ENCODE measurements at regions not wholly inside any gene's neighbourhood (a gene's known extent, or its start where the extent isn't known, plus 50 kb on each side); places are given as distances from the start of the nearest gene placed in this dataset.

DNA sequence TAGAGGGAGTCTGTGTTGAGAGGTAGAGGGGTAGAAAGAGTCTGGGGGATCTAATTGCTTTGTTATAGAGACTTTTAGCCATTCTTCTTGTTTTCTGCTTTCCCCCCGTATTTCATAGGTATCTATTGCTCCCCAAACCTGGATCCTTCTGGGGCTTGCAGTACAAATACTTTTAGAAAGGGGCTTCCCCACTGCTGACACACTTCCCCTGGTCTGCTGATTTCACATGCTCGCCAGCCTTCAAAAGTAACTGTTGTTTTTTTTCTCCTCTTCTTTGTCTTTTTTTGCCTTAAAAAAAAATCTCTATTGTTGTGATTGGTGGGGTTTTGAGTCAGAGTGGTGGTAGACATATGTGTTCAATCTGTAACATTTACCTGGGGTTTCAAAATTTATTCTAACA lies 300.6 kb upstream of the AZI2 start:
- FAIRE-seq (no peak), DNase-seq (ENCODE audit: low read depth in 1 of 2, low spot score in 2 of 2) (no peak)
- Histone ChIP-seq H2BK20ac (ENCODE audit: low read length) (no peak overlapping the region), H2BK15ac (ENCODE audit: low read length) (no peak overlapping the region), H3K4me2 (ENCODE audit: insufficient read depth in 1 of 2, low read depth in 2 of 2, low read length in 2 of 2) (no peak overlapping the region), H2BK12ac (ENCODE audit: low read depth, low read length) (no peak overlapping the region), H2BK5ac (ENCODE audit: low read depth, low read length) (no peak overlapping the region), H3K9ac (replicated peaks in 1 of 4; ENCODE audit: extremely low read depth in 1 of 4, low read depth in 3 of 4, low read length in 3 of 4) (no peak overlapping the region), H3K23me2 (ENCODE audit: low read depth, low read length) (no peaks in the 10 kb centered on the region), H4K5ac (ENCODE audit: insufficient read length, low read depth, low read length) (no peak overlapping the region), H4K20me1 (replicated peaks in 1 of 2; ENCODE audit: control insufficient read depth in 1 of 2, insufficient read depth in 2 of 2, low read length in 2 of 2) (no peaks in the 10 kb centered on the region), H3K27me3 (replicated peaks in 1 of 4; ENCODE audit: control insufficient read depth in 3 of 4, extremely low read depth in 1 of 4, insufficient read depth in 3 of 4, low read length in 3 of 4) (peaks cover 0 to 1% (median 0%) of the 10 kb centered on the region in 4 experiments; a peak in 1 of 7 replicates), H3K79me2 (ENCODE audit: control insufficient read depth in 1 of 2, insufficient read depth in 2 of 2, low read length in 2 of 2) (no peaks in the 10 kb centered on the region; a peak in 1 of 4 replicates), H2AFZ (ENCODE audit: low read length) (no peak overlapping the region), H2BK120ac (replicated peaks; ENCODE audit: low read depth, low read length) (no peak overlapping the region), H3K56ac (replicated peaks; ENCODE audit: insufficient read length, low read depth, low read length) (no peak overlapping the region), H2AK5ac (ENCODE audit: low read depth, low read length) (no peak overlapping the region), H3K36me3 (ENCODE audit: control insufficient read depth in 2 of 4, insufficient read depth in 4 of 4, low read length in 3 of 4) (no peaks in the 10 kb centered on the region), H4K8ac (ENCODE audit: extremely low read depth, insufficient read depth, low read length) (no peak overlapping the region), H3K4me3 (ENCODE audit: extremely low read depth in 1 of 4, insufficient read depth in 2 of 4, low read depth in 3 of 4, low read length in 4 of 4) (no peak overlapping the region), H3K4ac (replicated peaks; ENCODE audit: insufficient read length, low read depth, low read length) (no peak overlapping the region), H3K18ac (ENCODE audit: extremely low read depth, low read length) (no peak overlapping the region), H3K9me3 (ENCODE audit: insufficient read depth in 2 of 2, low read depth in 1 of 2, low read length in 1 of 2) (no peaks in the 10 kb centered on the region), H3K79me1 (ENCODE audit: low read depth, low read length) (no peaks in the 10 kb centered on the region), H3K14ac (ENCODE audit: insufficient read length) (no peak overlapping the region), H3K27ac (ENCODE audit: low read depth, low read length) (no peak overlapping the region), H3K23ac (ENCODE audit: insufficient read length) (no peak overlapping the region), H3K4me1 (replicated peaks in 1 of 4; ENCODE audit: control insufficient read depth in 3 of 4, insufficient read depth in 4 of 4, low read length in 3 of 4) (no peaks in the 10 kb centered on the region), H4K91ac (replicated peaks; ENCODE audit: insufficient read length, low read length) (no peak overlapping the region)
- POLR2A ChIA-PET (ENCODE audit: partially characterized antibody) = no interaction called here
- CTCF ChIA-PET (ENCODE audit: partially characterized antibody) = interaction anchor here (1.4 to 2.0 kb wide), 2 partner anchors 19 to 78 kb away, joined by 5 to 9 read pairs; no protein-coding TSS in a partner anchor
- WGBS, 2 experiments (ENCODE audit: extremely low coverage in 1 of 2, insufficient coverage in 1 of 2, insufficient read length in 1 of 2, insufficient replicate concordance in 2 of 2, low coverage in 1 of 2, low lambda C conversion rate in 2 of 2, missing lambda C conversion rate in 1 of 2) = 93% methylated on average over 2 of the region's 2 CpGs; no CpG with 5 or more reads in 1 of the 2 experiments
- TF ChIP-seq POLR2A (IDR thresholded peaks at IDR 0.05; ENCODE audit: control extremely low read depth in 1 of 2, low read depth in 2 of 2, low read length in 2 of 2) (no peak), PHF8 (conservative IDR thresholded peaks at IDR 0.05; ENCODE audit: low read depth, low read length) (no peak), POU5F1 (IDR thresholded peaks at IDR 0.05; ENCODE audit: low read depth, low read length) (no peak), FOSL1 (IDR thresholded peaks at IDR 0.05; ENCODE audit: insufficient read depth, low read depth, low read length) (no peak), GABPA (IDR thresholded peaks at IDR 0.05; ENCODE audit: borderline replicate concordance, insufficient read depth, low read length) (no peak), CBX8 (IDR thresholded peaks at IDR 0.05; ENCODE audit: borderline replicate concordance, low read depth, low read length) (no peak), HDAC2 (IDR thresholded peaks at IDR 0.05; ENCODE audit: borderline replicate concordance in 1 of 2, low read depth in 2 of 2, low read length in 2 of 2) (no peak), SIN3A (conservative IDR thresholded peaks at IDR 0.05 in 1 of 2, IDR thresholded peaks at IDR 0.05 in 1 of 2; ENCODE audit: low read depth in 1 of 2, low read length in 2 of 2) (no peak), TAF7 (optimal IDR thresholded peaks at IDR 0.05; ENCODE audit: borderline replicate concordance, low read depth, low read length) (no peak), TEAD4 (IDR thresholded peaks at IDR 0.05; ENCODE audit: low read depth, low read length) (no peak), SRF (IDR thresholded peaks at IDR 0.05; ENCODE audit: low read depth, low read length) (no peak), RXRA (IDR thresholded peaks at IDR 0.05; ENCODE audit: insufficient read depth, low read depth, low read length) (no peak), SIX5 (IDR thresholded peaks at IDR 0.05; ENCODE audit: low read depth, low read length) (no peak), SIRT6 (IDR thresholded peaks at IDR 0.05; ENCODE audit: low read length) (no peak), CHD2 (IDR thresholded peaks at IDR 0.05; ENCODE audit: low read length) (no peak)

Data from H1 (cell line).